ENCODE measurements at regions not wholly inside any gene's neighbourhood (a gene's known extent, or its start where the extent isn't known, plus 50 kb on each side); places are given as distances from the start of the nearest gene placed in this dataset.

DNA sequence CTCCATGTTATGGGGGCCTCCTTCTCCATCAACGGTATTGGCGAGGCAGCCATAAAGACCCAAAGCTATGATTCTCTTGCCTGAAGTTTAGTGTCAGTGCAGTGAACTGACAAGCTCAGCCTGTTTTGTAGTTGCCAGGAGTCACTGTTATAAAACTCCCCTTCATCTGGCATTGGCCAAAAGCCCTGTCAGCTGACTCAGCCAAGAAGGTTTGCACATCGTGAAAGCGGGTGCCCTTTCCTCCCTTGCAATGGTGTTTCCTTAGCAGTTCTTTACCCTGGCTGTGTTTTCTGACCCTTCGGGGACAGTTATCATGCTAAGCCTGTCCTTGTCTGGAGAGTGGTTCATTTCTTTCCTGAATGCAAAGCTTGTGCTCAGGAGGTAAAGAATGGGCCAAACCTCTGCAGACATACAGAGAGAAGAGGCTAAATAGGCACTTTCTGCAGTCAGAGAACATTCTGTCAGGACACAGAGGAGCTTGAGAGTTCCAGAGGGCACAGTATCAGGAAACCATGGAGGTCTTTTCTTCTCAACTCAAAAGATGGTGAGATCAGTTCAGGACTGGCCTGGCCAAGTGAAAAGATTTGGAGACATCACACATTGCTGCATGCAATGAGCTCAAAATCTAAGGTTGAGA lies 414.2 kb downstream of the ZNF521 start:
- Histone ChIP-seq H3K4me1 (no peaks in the 10 kb centered on the region), H3K4me3 (no peak overlapping the region), H3K27me3 (ENCODE audit: low read depth) (no peaks in the 10 kb centered on the region), H3K9me3 (replicated peaks) (no peaks in the 10 kb centered on the region), H3K27ac (replicated peaks) (no peak overlapping the region), H3K36me3 (peaks cover 3% of the 10 kb centered on the region)
- intact Hi-C loops (cut with micrococcal nuclease), result no loop called here
- TF ChIP-seq, protein P1, sequence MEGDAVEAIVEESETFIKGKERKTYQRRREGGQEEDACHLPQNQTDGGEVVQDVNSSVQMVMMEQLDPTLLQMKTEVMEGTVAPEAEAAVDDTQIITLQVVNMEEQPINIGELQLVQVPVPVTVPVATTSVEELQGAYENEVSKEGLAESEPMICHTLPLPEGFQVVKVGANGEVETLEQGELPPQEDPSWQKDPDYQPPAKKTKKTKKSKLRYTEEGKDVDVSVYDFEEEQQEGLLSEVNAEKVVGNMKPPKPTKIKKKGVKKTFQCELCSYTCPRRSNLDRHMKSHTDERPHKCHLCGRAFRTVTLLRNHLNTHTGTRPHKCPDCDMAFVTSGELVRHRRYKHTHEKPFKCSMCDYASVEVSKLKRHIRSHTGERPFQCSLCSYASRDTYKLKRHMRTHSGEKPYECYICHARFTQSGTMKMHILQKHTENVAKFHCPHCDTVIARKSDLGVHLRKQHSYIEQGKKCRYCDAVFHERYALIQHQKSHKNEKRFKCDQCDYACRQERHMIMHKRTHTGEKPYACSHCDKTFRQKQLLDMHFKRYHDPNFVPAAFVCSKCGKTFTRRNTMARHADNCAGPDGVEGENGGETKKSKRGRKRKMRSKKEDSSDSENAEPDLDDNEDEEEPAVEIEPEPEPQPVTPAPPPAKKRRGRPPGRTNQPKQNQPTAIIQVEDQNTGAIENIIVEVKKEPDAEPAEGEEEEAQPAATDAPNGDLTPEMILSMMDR (IDR thresholded peaks at IDR 0.05; ENCODE audit: borderline replicate concordance), result no peak
- DNase-seq, result no peak

DNA sequence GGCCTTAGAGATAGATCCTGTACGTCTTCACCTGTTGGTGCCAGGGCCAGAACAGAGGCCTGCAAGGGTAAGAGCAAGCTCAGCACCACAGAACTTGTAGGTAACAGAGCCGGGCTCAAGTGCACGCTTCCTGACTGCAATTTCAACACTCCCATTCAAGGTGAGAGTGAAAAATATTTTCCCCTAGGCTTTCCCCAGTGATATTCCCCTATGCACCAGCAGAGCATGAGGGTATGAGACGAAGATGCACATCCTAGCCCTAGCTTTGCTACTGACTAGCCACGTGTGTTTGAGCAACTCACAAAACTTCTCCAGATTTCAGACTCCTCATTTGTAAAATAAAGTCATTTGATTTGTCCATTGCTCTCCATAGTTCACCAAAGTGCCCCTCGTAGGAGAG lies 411.6 kb downstream of the ZNF521 start:
- H3K4me3 ChIP-seq, result no peak overlapping the region
- no peaks in the 10 kb centered on the region for H3K9me3 ChIP-seq (replicated peaks)
- TF ChIP-seq, protein P1 (IDR thresholded peaks at IDR 0.05; ENCODE audit: borderline replicate concordance), result no peak
- H3K27me3 ChIP-seq (ENCODE audit: low read depth), result no peaks in the 10 kb centered on the region
- no peaks in the 10 kb centered on the region for H3K4me1 ChIP-seq
- no peaks in the 10 kb centered on the region for H3K36me3 ChIP-seq
- no peak for DNase-seq
- intact Hi-C loops (cut with micrococcal nuclease), result loop anchor here (10.0 kb wide), 1 partner anchor 74 kb away; no protein-coding TSS in a partner anchor
- no peak overlapping the region for H3K27ac ChIP-seq (replicated peaks)

DNA sequence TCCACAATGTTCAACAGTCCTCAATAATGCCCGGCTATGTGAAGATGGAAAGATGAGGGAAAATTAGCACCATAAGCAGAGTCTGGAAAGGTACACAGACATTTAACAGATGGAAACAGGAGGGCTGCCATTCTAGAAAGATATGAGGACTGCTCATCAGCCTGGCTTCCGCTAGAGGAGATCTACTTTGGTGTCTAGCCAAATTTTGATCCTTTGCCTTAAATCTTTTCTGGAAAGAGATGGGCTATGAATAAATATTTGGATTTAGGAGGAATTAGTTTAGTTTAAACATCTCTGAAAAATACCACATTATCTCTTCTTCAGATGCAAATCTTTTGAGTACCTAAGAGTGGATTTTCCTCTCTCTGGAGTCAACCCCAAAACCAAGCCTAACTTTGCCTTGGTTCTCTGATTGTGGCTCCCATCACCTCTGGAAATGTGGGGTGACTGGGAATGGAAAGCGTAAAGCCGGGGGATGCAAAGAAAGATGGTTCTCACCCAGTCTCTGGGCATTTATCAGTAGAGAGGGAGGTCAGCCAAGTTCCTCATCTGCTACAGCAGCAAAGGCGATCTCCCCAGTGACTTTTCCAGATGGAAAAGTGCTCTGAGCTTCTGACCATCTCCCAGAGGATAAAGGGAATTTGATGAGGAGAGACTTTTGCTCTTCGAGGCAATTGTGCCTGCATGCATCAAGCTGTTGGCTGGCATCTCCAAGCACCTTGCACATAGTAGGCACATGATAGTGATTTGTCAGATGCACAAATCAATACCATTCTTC lies 410.6 kb downstream of the ZNF521 start:
- Histone ChIP-seq H3K27ac (replicated peaks) (peak overlapping the region; percentile 51), H3K27me3 (ENCODE audit: low read depth) (no peaks in the 10 kb centered on the region), H3K4me3 (no peak overlapping the region), H3K36me3 (no peaks in the 10 kb centered on the region), H3K4me1 (no peaks in the 10 kb centered on the region), H3K9me3 (replicated peaks) (no peaks in the 10 kb centered on the region)
- intact Hi-C loops (cut with micrococcal nuclease), result loop anchor here (10.0 kb wide), 1 partner anchor 73 kb away; no protein-coding TSS in a partner anchor
- no peak for DNase-seq
- TF ChIP-seq, protein P1 (IDR thresholded peaks at IDR 0.05; ENCODE audit: borderline replicate concordance), result no peak

DNA sequence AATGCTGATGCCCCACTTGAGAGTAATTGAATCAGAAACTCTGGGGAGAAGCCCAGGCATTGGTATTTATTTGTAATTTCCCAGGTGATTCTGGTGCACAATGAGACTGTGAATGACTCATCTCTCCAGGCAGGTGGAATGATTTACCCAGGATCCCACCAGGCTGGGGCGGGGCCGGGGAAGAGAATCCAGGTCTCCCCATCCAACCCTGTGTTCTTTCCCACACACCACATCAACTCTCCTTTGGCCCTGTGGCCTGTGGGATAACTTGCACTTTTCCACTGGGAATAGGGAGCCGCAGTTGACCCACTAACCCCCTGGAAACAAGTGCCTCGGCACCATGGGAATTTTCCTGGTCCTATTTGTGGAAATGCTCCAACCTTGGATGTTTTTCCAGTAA lies 409.8 kb downstream of the ZNF521 start:
- TF ChIP-seq, protein P1 (IDR thresholded peaks at IDR 0.05; ENCODE audit: borderline replicate concordance), result no peak
- peak; percentile 38 for DNase-seq

DNA sequence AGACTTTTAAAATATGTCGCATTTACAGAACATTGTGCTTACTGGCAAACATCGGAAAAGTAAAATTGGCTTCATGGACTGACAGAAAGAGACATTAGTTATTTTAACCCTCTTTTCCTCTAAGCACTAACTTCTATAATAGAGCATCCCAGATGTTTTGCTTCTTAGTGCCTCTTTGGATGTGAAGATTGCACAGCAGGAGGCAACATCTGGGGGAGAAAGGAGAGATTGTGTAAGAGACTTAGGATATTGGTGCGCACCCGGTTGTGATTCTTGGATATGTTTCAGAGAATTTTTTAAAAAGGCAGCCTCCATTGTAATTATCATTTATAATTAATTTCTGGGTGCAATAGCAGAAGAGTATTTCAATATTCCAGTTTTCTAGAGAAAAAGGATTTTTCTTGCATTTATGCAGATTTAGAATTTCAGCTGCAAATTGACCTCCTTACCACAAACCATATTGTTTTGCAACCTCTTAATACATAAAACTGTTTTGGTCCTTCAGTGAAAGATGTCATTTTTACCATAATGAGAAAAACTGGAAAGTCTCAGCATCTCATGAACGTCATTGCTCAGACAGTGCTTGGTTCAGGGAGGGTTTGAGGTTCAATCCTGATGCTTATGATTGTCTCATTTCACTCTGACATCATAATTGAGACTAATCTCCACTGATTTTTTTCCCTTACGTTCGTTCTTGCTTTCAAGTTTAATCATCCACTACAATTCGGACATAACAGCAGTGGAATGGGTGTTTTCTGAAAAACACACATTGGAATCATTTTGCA lies 404.3 kb downstream of the ZNF521 start:
- intact Hi-C loops (cut with micrococcal nuclease), result loop anchor here (10.0 kb wide), 1 partner anchor 67 kb away; no protein-coding TSS in a partner anchor
- DNase-seq, result no peak
- TF ChIP-seq, protein P1 (IDR thresholded peaks at IDR 0.05; ENCODE audit: borderline replicate concordance), result no peak
- H3K27me3 ChIP-seq (ENCODE audit: low read depth), result no peaks in the 10 kb centered on the region
- H3K9me3 ChIP-seq (replicated peaks), result no peaks in the 10 kb centered on the region
- H3K36me3 ChIP-seq, result no peaks in the 10 kb centered on the region
- H3K4me1 ChIP-seq, result no peaks in the 10 kb centered on the region
- H3K27ac ChIP-seq (replicated peaks), result peak overlapping the region; percentile 30
- no peak overlapping the region for H3K4me3 ChIP-seq

More for the DNA sequence above, 409.8 kb downstream of the ZNF521 start:
- no peaks in the 10 kb centered on the region for H3K27me3 ChIP-seq (ENCODE audit: low read depth)
- no peak overlapping the region for H3K4me3 ChIP-seq
- no peaks in the 10 kb centered on the region for H3K9me3 ChIP-seq (replicated peaks)
- intact Hi-C loops (cut with micrococcal nuclease), result loop anchor here (10.0 kb wide), 1 partner anchor 73 kb away; no protein-coding TSS in a partner anchor
- H3K27ac ChIP-seq (replicated peaks), result peak overlapping the region; percentile 51
- H3K4me1 ChIP-seq, result no peaks in the 10 kb centered on the region
- no peaks in the 10 kb centered on the region for H3K36me3 ChIP-seq

All from left ventricle myocardium inferior (tissue), 1 donor.